GM12878 (cell line): ENCODE measurements at regions not wholly inside any gene's neighbourhood (a gene's known extent, or its start where the extent isn't known, plus 50 kb on each side); places are given as distances from the start of the nearest gene placed in this dataset.

Source experiments
- ATAC-seq: fragments of 200-7000 bp; cut with Tn5 transposase; 3 replicates; pipeline ENCODE4 v1.9.1; 2020; ENCODE audit warnings: mild to moderate bottlenecking, moderate library complexity
- BruUV-seq: library from RNA; stranded (reverse); fragments of 400-500 nt; replicated peaks from 2 replicates; lab custom pipeline; 2021; lab: Mats Ljungman, UMichigan
- CTCF ChIA-PET: fragments of 300-600 bp; sonication (Branson Sonifier 250); formaldehyde crosslinking; extraction: SDS; loops from one replicate; lab custom pipeline; 2021; ENCODE audit warnings: inconsistent platforms; lab: Yijun Ruan, JAX
- POLR2A ChIA-PET: fragments of 350-600 bp; formaldehyde crosslinking; extraction: SDS; loops from one replicate; lab custom pipeline; 2021; ENCODE audit warnings: inconsistent platforms; lab: Charles Lee
- RAD21 ChIA-PET: fragments of 300-600 bp; sonication (Branson Sonifier 250); formaldehyde crosslinking; loops from one replicate; lab custom pipeline; 2023; ENCODE audit warnings: antibody characterized with exemption; ENCODE audit not compliant: unreplicated experiment; lab: Charles Lee
- SMC1A ChIA-PET: fragments of 300-600 bp; sonication (Branson Sonifier 250); formaldehyde crosslinking; loops from one replicate; lab custom pipeline; 2023; ENCODE audit not compliant: unreplicated experiment, uncharacterized antibody; lab: Charles Lee
- DNase-seq: peaks from one replicate; pipeline ENCODE4 v3.0.0-alpha.2; 2011; ENCODE audit warnings: low read depth, low spot score
- FAIRE-seq: peaks from 3 replicates; lab custom pipeline; 2011; peaks lifted over from hg19 to GRCh38; lab: Jason Lieb, UNC
- H2AFZ ChIP-seq: 2 replicates; pipeline ENCODE4 v1.6.0; 2011; ENCODE audit warnings: low read depth, low read length, control low read depth; ENCODE audit not compliant: control insufficient read depth
- H3K27ac ChIP-seq: 2 replicates; pipeline ENCODE4 v1.5.1; 2011; ENCODE audit warnings: control low read depth; ENCODE audit not compliant: control insufficient read depth, insufficient read depth
- H3K27me3 ChIP-seq, 2 experiments: replicated peaks in 1 of 2; 2 replicates each; pipeline versions ENCODE4 v1.6.0 to v1.6.1; 2011; ENCODE audit warnings: low read length in 1 of 2; ENCODE audit not compliant: control insufficient read depth in 2 of 2, insufficient read depth in 2 of 2
- H3K36me3 ChIP-seq, 2 experiments: 2 replicates each; pipeline ENCODE4 v1.5.1; 2011; ENCODE audit warnings: low read length in 1 of 2; ENCODE audit not compliant: control insufficient read depth in 2 of 2, insufficient read depth in 2 of 2
- H3K4me1 ChIP-seq: 2 replicates; pipeline ENCODE4 v1.6.1; 2011; ENCODE audit warnings: mild to moderate bottlenecking, low read length, moderate library complexity, mixed read lengths; ENCODE audit not compliant: control insufficient read depth, insufficient read depth
- H3K4me2 ChIP-seq: 2 replicates; pipeline ENCODE4 v1.6.0; 2011; ENCODE audit warnings: control low read depth; ENCODE audit not compliant: control insufficient read depth, insufficient read depth
- H3K4me3 ChIP-seq: fragments of 200-600 bp; sonication (generic); 2 replicates; pipeline ENCODE4 v1.5.1; 2016
- H3K79me2 ChIP-seq: 2 replicates; pipeline ENCODE4 v1.6.0; 2011; ENCODE audit warnings: low read length; ENCODE audit not compliant: control insufficient read depth, insufficient read depth
- H3K9ac ChIP-seq: 2 replicates; pipeline ENCODE4 v1.8.0; 2011; ENCODE audit warnings: low read length, control low read depth, mixed read lengths; ENCODE audit not compliant: control insufficient read depth, insufficient read depth
- H3K9me3 ChIP-seq: replicated peaks from 3 replicates; pipeline ENCODE4 v1.5.1; 2011; ENCODE audit warnings: mild to moderate bottlenecking, low read length; ENCODE audit not compliant: control insufficient read depth, insufficient read depth
- H4K20me1 ChIP-seq: 2 replicates; pipeline ENCODE4 v1.6.0; 2011; ENCODE audit not compliant: control insufficient read depth, insufficient read depth
- ATF3 ChIP-seq: IDR thresholded peaks from 2 replicates; pipeline ENCODE4 v1.6.1; 2011; ENCODE audit warnings: low read depth, mild to moderate bottlenecking, low read length, moderate library complexity, borderline replicate concordance; ENCODE audit errors: extremely low read depth
- BCLAF1 ChIP-seq: fragments of 450-650 bp; IDR thresholded peaks from 2 replicates; pipeline ENCODE4 v1.6.1; 2017; ENCODE audit warnings: antibody characterized with exemption, mild to moderate bottlenecking, moderate library complexity
- BMI1 ChIP-seq: fragments of 450-650 bp; IDR thresholded peaks from 2 replicates; pipeline ENCODE4 v1.6.1; 2016; ENCODE audit warnings: mild to moderate bottlenecking, moderate library complexity, borderline replicate concordance
- CEBPB ChIP-seq, 2 experiments: fragments of 150-350 bp in 1 of 2; IDR thresholded peaks; 2 replicates each; pipeline ENCODE4 v1.6.1; 2012 to 2014; ENCODE audit warnings: low read depth in 2 of 2, low read length in 2 of 2, borderline replicate concordance in 1 of 2, inconsistent platforms in 1 of 2
- CEBPZ ChIP-seq: fragments of 150-350 bp; IDR thresholded peaks from 2 replicates; pipeline ENCODE4 v1.6.1; 2016; ENCODE audit warnings: low read depth, low read length
- E2F4 ChIP-seq: IDR thresholded peaks from 2 replicates; pipeline ENCODE4 v1.6.1; 2012; ENCODE audit warnings: low read depth, low read length, improper control_type of control experiment
- IKZF2 ChIP-seq, 2 experiments: fragments of 450-650 bp; IDR thresholded peaks; 2 replicates each; pipeline ENCODE4 v1.6.1; 2017; ENCODE audit warnings: mild to moderate bottlenecking in 2 of 2, moderate library complexity in 2 of 2
- LARP7 ChIP-seq: fragments of 450-650 bp; IDR thresholded peaks from 2 replicates; pipeline ENCODE4 v1.6.1; 2017; ENCODE audit warnings: mild to moderate bottlenecking
- MYB ChIP-seq: fragments of 150-350 bp; IDR thresholded peaks from 2 replicates; pipeline ENCODE4 v1.6.1; 2014; ENCODE audit warnings: mild to moderate bottlenecking, low read depth, low read length, borderline replicate concordance
- NFYA ChIP-seq: IDR thresholded peaks from 2 replicates; pipeline ENCODE4 v1.6.1; 2011; ENCODE audit warnings: low read depth, mild to moderate bottlenecking, low read length, improper control_type of control experiment, borderline replicate concordance
- NFYB ChIP-seq: IDR thresholded peaks from 2 replicates; pipeline ENCODE4 v1.6.1; 2011; ENCODE audit warnings: low read depth, mild to moderate bottlenecking, low read length, improper control_type of control experiment, moderate library complexity; ENCODE audit not compliant: insufficient read depth
- PML ChIP-seq: IDR thresholded peaks from 2 replicates; pipeline ENCODE4 v1.6.1; 2012; ENCODE audit warnings: low read length, inconsistent platforms
- POU2F2 ChIP-seq: IDR thresholded peaks from 3 replicates; pipeline ENCODE4 v1.6.1; 2011; ENCODE audit warnings: low read depth, mild to moderate bottlenecking, low read length, borderline replicate concordance
- SMARCA5 ChIP-seq: fragments of 450-650 bp; IDR thresholded peaks from 2 replicates; pipeline ENCODE4 v1.6.1; 2017; ENCODE audit warnings: mild to moderate bottlenecking
- SMC3 ChIP-seq: IDR thresholded peaks from 2 replicates; pipeline ENCODE4 v1.6.1; 2011; ENCODE audit warnings: low read length, improper control_type of control experiment, borderline replicate concordance
- SREBF1 ChIP-seq: IDR thresholded peaks from 2 replicates; pipeline ENCODE4 v1.6.1; 2012; ENCODE audit warnings: mild to moderate bottlenecking, low read length
- STAT3 ChIP-seq: IDR thresholded peaks from 2 replicates; pipeline ENCODE4 v1.6.1; 2011; ENCODE audit warnings: low read depth, low read length, improper control_type of control experiment
- TCF12 ChIP-seq: IDR thresholded peaks from 2 replicates; pipeline ENCODE4 v1.6.1; 2011; ENCODE audit warnings: low read depth, mild to moderate bottlenecking, low read length
- YY1 ChIP-seq: IDR thresholded peaks from 2 replicates; pipeline ENCODE4 v1.6.1; 2011; ENCODE audit warnings: low read depth, mild to moderate bottlenecking, low read length
- ZBED1 ChIP-seq: IDR thresholded peaks from 2 replicates; pipeline ENCODE4 v1.6.1; 2016; ENCODE audit warnings: borderline replicate concordance
- WGBS: methylation state at CpG from one replicate; pipeline ENCODE4 v1.1.6; 2016; ENCODE audit warnings: low lambda C conversion rate; ENCODE audit not compliant: insufficient replicate concordance, insufficient coverage; ENCODE audit errors: missing lambda C conversion rate; 5-methylcytosine and 5-hydroxymethylcytosine counted together
- in situ Hi-C: fragments of 300-500 bp; cut with MboI; formaldehyde crosslinking; loops from 9 replicates; pipeline ENCODE4 v1.14.3; 2018; ENCODE audit warnings: mixed read lengths
- intact Hi-C: fragments of 100-400 bp; cut with micrococcal nuclease; formaldehyde crosslinking; loops from one replicate; pipeline ENCODE4 v1.14.2; 2022; ENCODE audit not compliant: unreplicated experiment

- H3K4me2 ChIP-seq, result no peak overlapping the region
- H4K20me1 ChIP-seq, result no peaks in the 10 kb centered on the region
- no peak overlapping the region for H3K9ac ChIP-seq
- H2AFZ ChIP-seq, result no peak overlapping the region
- ChIA-PET SMC1A (no interaction called here), RAD21 (no interaction called here), CTCF (no interaction called here), POLR2A (no interaction called here)
- DNase-seq (no peak), FAIRE-seq (no peak), ATAC-seq (no peak)
- no peak overlapping the region for H3K27ac ChIP-seq
- no peak overlapping the region for H3K4me3 ChIP-seq
- intact Hi-C loops, result no loop called here
- 0% methylated on average over 1 of the region's 1 CpG for WGBS
- H3K4me1 ChIP-seq, result no peaks in the 10 kb centered on the region
- no peak for TF ChIP-seq ZBED1
- TF ChIP-seq CEBPZ, result no peak
- TF ChIP-seq ATF3, result no peak
- no peak for TF ChIP-seq IKZF2 (IDR thresholded peaks at IDR 0.05)
- no peak for TF ChIP-seq BMI1
- no peak for TF ChIP-seq SMC3
- no peak for TF ChIP-seq YY1
- TF ChIP-seq SMARCA5, result no peak
- no peak for TF ChIP-seq CEBPB (IDR thresholded peaks at IDR 0.05; ENCODE audit: borderline replicate concordance in 1 of 2, low read depth in 2 of 2, low read length in 2 of 2)
- TF ChIP-seq POU2F2, result no peak
- no peak for TF ChIP-seq NFYB
- TF ChIP-seq STAT3, result no peak
- no peak for TF ChIP-seq LARP7
- TF ChIP-seq SREBF1, result no peak
- TF ChIP-seq E2F4, result no peak
- no peak for TF ChIP-seq NFYA
- no peak for TF ChIP-seq MYB
- TF ChIP-seq BCLAF1, result no peak
- no peak for TF ChIP-seq PML
- TF ChIP-seq TCF12, result no peak
- H3K27me3 ChIP-seq, result no peaks in the 10 kb centered on the region
- no peaks in the 10 kb centered on the region for H3K9me3 ChIP-seq
- BruUV-seq, result no TSS peak
- H3K79me2 ChIP-seq, result no peaks in the 10 kb centered on the region
- no peaks in the 10 kb centered on the region for H3K36me3 ChIP-seq
- in situ Hi-C loops, result no loop called here
Observed at GRCh38 chr5:105917189-105917588, 1753.5 kb downstream of the EFNA5 start.
